Activated T-cell treated with anti-CD3 and anti-CD28 coated beads for 48 hours (primary cell): ENCODE measurements at regions not wholly inside any gene's neighbourhood (a gene's known extent, or its start where the extent isn't known, plus 50 kb on each side); places are given as distances from the start of the nearest gene placed in this dataset.

ENCODE experiments used
- DNase-seq: peaks from one replicate; pipeline ENCODE4 v3.0.0-alpha.2; 2020; ENCODE audit warnings: low read depth

DNA sequence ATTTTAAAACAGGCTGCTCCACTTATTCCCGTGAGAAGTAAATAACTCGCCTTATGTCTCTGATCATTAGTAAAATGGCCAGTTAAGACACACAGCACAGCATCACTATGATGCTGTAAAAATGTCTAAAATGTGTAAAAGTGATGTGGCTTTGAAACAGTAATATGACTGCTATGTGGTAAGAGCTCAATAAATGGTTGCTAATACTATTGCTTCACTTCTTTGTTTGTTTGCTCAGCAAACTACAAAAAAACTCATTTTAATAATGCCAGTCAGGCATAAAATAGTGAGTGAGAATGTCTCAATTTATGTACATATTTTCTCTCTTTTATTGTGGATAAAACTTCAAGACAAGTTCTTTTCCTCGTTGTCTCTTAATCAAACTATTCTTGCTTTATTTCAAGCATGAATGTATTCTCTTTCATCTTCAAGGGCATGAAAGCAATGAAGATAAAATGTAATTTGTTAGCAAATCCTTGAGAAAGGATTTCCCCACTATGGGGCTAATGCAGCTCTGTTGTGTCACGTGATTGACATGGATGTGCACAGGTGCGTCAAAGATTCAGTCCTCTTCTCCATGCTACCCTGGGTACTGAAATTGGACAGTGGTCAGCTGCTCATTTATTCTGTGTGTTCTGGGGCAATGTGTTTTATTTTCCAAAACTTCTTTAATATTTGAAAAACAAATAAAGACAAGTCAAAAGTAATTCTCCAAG lies 387.2 kb downstream of the TRIB2 start:
- DNase-seq = no peak

GRCh38 chr2:13104723-13105122 lies 388.0 kb downstream of the TRIB2 start:
- DNase-seq = no peak

DNA sequence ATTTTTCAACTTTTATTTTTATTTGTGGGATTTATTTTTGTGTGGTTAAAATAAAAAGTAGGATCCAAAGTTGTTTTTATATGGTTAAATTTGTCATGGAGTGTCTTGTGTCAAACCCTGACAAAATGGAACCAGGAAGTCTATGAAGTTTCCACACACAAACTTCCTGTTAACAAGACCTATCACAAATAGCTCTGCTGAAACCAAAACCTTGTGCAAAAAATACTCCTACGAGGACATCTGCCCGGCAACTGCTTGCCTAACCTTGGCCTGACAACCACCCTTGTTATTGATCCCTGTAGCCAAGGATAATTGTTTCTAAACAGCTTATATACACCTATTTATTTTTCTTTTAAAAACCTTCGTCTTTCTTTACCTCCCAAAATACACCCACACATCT lies 389.6 kb downstream of the TRIB2 start:
- no peak for DNase-seq

DNA sequence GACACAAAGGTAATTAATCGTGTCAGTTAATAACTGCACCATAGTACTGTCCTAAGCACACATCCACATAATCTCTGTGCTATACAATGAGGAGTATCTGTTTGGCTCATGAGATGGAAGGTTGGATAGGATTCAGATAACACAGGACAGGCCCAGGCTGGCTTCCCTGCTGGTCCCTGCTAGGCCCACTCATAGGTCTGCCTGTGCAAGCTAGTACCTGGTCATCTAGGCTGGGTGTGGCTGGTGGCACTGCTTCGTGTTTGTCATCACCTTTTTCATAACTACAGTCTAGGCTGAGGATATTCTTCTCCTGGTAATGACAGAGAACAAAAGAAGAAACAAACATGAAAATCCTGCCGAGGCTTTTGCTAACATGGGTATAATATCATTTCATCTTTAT lies 392.8 kb downstream of the TRIB2 start:
- no peak for DNase-seq

GRCh38 chr2:13110825-13111224 lies 394.1 kb downstream of the TRIB2 start:
- no peak for DNase-seq

DNA sequence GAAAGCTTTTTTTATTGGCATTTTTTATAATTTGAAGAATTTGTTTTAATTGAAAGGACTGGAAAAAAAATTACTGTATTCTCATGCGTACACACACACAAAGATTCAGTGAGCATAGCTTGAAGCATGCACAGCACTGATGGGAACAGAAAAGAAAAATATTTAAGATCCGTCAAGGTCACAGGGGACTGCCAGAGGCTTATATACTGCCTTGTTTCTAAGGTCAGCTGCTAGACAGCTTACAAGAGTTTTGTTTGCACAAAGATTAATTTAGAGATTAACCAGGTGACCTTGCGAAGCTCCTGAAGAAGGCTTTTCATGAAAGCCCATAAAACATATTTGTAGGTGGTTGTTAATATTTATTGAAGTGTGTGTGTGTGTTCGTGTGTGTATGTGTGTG lies 396.3 kb downstream of the TRIB2 start:
- DNase-seq = no peak

DNA sequence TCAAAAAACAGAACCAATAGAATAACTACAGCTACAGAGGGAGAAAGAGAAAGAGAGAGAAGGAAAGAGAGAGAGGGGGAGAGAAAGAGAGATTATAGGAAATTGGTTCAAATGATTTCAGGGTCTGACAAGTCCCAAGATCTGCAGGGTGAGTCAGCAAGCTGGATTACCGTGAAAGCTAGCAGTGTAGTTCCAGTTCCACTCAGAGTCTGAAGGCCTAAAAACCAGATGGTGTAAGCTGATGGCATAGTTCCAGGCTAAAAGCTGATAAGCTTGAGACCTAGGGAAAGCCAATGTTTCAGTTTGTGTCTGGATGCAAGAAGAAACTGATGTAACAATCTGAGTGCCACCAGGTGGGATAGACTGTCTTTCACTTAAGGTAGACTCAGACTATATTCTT lies 397.7 kb downstream of the TRIB2 start:
- DNase-seq = no peak

- DNase-seq = no peak
Observed at GRCh38 chr2:13115643-13116042, 398.9 kb downstream of the TRIB2 start.

- DNase-seq = no peak
Observed at GRCh38 chr2:13121096-13121495, 404.4 kb downstream of the TRIB2 start.

GRCh38 chr2:13128139-13128538 lies 411.4 kb downstream of the TRIB2 start:
- DNase-seq = no peak

DNA sequence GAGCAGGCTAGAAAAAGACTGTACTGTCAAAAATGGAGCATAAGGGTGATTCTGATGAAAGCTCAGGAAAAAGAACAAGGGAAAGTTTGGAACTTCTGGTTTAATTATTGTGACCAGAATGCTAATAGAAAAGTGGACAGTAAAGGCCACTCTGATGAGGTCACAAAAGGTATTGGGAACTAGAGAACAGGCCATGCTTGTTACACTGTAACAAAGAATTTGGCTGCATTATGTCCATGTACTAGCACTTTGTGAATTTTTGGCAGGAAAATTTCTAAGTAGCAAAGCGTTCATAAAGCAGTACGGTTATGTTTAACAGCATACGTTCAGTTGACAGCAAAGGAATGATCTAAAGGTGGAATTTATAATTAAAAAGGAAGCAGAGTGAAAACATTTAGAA lies 418.6 kb downstream of the TRIB2 start:
- DNase-seq = no peak

- DNase-seq = no peak
Observed at GRCh38 chr2:13135856-13136255, 419.1 kb downstream of the TRIB2 start.

DNA sequence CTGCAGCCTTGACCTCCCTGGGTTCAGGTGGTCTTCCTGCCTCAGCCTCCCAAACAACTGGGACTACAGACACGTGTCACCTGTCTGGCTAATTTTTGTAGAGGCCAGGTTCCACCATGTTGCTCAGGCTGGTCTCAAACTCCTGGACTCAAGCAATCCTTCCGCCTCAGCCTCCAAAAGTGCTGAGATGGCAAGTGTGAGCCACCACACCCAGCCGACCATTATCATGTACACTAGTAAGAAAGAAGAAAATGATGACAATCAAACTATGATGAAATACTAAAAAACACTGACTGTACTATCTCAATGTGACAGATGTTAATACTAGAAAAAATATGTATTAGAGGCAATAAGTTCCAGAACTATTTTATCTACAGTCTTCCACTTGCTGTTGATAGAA lies 420.9 kb downstream of the TRIB2 start:
- no peak for DNase-seq

GRCh38 chr2:13141315-13141714 lies 424.6 kb downstream of the TRIB2 start:
- DNase-seq = no peak

DNA sequence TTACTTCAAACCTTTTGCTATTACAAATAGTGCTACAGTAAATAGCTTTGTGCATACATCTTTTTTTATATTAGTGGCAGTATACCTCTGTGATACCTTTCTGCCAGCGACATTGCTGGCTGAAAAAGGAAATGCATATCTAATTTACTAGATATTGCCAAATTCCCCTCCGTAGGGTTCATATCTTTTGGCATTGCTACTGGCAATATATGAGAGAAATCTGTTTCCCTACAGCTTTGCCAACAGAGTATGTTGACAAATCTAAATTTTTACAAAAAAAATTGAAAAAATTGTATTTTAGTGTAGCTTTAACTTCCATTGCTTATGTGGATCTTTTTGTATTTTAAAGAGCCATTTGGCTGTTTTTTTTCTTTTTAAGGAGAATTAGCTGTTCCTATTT lies 426.7 kb downstream of the TRIB2 start:
- DNase-seq = no peak

- no peak for DNase-seq
Observed at GRCh38 chr2:13156916-13157315, 440.2 kb downstream of the TRIB2 start.

DNA sequence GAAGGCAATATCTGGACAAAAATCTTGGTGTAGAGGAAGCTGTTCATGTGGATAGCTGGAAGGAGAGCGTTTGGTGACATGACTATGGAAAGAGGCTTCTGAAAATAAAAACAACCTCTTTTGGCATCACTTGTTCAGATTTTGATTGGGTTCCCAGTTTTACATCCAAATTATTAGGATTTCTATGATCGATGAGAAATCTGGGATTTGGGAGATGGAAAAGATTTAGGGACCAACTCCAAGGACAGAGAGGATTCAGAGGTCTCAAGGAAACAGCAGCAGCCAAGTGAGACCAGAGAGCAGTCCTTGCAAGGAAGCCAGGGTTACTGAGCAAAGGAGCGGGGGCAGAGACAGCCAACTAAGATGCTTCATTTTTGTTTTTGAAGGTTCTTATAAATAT lies 441.7 kb downstream of the TRIB2 start:
- DNase-seq = no peak

DNA sequence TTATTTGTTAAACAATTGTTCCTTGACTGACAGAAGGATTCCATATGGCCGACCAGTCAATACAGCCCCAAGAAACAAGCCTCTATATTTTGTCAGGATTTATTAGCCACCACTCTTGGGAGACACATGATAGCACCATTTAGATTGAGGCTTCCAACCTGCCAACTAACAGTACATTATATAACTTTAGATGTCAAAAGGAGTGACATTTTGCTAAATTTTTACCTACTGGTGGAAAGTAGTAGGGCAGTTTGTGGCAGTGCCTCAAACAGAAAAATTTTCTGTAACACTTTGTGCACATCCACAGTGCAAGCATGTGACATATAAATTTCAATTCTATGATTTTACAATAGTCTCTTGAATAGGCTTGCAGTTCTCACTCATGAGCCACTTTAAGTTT lies 464.0 kb downstream of the TRIB2 start:
- DNase-seq = no peak

- DNase-seq = no peak
Observed at GRCh38 chr2:13193075-13193474, 476.3 kb downstream of the TRIB2 start.

GRCh38 chr2:13193900-13194299 lies 477.2 kb downstream of the TRIB2 start:
- DNase-seq = no peak

- no peak for DNase-seq
Observed at GRCh38 chr2:13195270-13195669, 478.5 kb downstream of the TRIB2 start.

- DNase-seq = no peak
Observed at GRCh38 chr2:13197248-13197647, 480.5 kb downstream of the TRIB2 start.

DNA sequence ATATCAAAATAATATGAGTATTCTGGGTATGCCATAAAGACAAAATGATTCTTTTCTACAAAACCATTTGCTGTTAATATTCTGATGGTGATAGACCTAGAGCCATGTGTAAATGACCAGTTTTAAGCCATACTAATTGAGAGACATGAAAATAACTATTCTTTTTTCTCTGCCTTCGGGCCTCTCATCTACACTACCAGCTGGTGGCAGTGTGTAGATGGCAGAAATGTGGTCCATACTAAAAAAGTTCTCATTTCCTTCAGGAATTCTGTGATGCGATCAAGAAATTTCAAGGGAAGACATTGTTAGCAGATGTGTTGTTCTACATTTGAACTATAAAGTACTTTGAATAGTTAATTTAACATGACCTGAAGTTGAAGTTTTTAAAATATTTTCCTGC lies 485.2 kb downstream of the TRIB2 start:
- no peak for DNase-seq

DNA sequence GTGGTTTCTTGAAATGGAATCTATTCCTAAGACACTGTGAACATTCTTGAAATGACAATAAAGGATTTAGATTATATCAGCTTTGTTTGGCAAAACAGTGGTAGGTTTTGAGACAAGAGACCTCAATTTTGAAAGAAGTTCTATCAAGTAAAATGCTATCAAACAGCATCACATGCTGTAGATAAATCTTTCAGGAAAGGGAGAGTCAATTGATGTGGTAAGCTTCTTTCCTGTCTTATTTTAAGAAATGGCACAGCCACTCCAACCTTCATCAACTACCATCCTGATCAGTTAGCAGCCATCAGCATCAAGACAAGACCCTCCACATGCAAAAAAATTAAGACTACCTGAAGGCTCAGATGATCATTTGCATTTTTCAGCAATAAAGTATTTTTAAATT lies 495.4 kb downstream of the TRIB2 start:
- no peak for DNase-seq

DNA sequence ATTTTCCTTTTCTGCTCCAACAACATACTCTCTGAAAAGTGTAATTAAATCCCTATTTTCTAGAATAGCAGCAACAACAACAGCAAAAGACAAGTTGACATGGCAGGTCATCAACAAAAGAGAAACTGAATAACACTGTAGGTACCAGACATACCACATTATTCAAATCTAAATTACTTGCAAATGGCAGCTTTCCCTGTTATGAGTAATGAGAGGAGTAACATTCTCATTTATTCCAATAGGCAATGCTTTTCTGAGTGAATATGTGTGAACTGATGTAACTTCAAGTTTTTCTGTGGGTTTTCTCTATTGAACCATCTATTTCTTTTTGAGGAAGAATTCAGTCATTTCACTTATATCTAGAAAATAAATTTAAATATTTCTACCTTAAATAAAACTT lies 501.5 kb downstream of the TRIB2 start:
- no peak for DNase-seq
